ENCODE measurements at regions not wholly inside any gene's neighbourhood (a gene's known extent, or its start where the extent isn't known, plus 50 kb on each side); places are given as distances from the start of the nearest gene placed in this dataset.

DNA sequence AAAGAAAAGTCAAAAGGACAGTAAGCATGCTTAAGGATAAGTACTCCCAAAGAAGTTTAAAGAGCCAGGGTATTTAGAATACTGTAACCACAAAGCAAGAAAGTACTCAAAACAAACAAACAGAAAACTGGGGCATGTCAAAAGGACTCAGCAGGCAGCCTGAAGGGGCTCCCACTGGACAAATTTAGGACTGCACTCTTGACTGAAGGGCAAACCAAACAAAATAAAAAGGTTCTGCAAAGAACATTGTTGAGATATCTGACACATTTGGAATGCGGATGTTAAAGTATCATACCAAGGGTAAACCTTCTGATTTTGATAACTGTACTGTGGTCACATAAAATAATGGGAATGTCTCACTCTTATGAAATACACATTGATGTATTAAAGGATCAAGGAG, 157.4 kb downstream of the TNFSF13B start:
- H3K36me3 ChIP-seq (ENCODE audit: control insufficient read depth, insufficient read depth, low read length), result no peaks in the 10 kb centered on the region
- no peak for DNase-seq (ENCODE audit: low read depth)
- no peak overlapping the region for H3K4me3 ChIP-seq (ENCODE audit: low read depth, low read length)
- no peaks in the 10 kb centered on the region for H3K27me3 ChIP-seq (ENCODE audit: control insufficient read depth, insufficient read depth, low read length)
- TF ChIP-seq, protein P1, sequence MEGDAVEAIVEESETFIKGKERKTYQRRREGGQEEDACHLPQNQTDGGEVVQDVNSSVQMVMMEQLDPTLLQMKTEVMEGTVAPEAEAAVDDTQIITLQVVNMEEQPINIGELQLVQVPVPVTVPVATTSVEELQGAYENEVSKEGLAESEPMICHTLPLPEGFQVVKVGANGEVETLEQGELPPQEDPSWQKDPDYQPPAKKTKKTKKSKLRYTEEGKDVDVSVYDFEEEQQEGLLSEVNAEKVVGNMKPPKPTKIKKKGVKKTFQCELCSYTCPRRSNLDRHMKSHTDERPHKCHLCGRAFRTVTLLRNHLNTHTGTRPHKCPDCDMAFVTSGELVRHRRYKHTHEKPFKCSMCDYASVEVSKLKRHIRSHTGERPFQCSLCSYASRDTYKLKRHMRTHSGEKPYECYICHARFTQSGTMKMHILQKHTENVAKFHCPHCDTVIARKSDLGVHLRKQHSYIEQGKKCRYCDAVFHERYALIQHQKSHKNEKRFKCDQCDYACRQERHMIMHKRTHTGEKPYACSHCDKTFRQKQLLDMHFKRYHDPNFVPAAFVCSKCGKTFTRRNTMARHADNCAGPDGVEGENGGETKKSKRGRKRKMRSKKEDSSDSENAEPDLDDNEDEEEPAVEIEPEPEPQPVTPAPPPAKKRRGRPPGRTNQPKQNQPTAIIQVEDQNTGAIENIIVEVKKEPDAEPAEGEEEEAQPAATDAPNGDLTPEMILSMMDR (IDR thresholded peaks at IDR 0.05; ENCODE audit: insufficient read depth, low read length, poor library complexity, severe bottlenecking), result no peak

DNA sequence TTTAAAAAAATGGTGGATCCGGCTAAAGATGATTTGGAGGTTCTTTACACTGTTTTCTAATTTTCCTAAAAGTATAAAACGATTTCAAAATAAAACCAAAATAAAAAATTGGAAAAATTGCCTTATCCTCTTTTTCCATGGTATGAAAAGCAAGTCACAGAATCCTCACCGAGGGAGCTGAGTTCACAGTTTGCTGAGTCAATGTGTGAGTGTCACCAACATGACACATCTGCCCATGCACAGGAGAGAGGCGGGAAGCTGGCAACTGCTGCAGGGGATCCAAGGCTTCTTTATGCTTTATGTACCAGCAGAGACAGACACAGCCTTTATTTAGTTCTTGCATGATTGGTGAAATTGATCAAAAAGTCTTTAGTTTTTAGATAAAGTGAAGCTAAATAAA, 157.8 kb downstream of the TNFSF13B start:
- H3K4me3 ChIP-seq (ENCODE audit: low read depth, low read length), result no peak overlapping the region
- DNase-seq (ENCODE audit: low read depth), result no peak
- no peaks in the 10 kb centered on the region for H3K36me3 ChIP-seq (ENCODE audit: control insufficient read depth, insufficient read depth, low read length)
- no peaks in the 10 kb centered on the region for H3K27me3 ChIP-seq (ENCODE audit: control insufficient read depth, insufficient read depth, low read length)
- TF ChIP-seq, protein P1 (IDR thresholded peaks at IDR 0.05; ENCODE audit: insufficient read depth, low read length, poor library complexity, severe bottlenecking), result no peak

DNA sequence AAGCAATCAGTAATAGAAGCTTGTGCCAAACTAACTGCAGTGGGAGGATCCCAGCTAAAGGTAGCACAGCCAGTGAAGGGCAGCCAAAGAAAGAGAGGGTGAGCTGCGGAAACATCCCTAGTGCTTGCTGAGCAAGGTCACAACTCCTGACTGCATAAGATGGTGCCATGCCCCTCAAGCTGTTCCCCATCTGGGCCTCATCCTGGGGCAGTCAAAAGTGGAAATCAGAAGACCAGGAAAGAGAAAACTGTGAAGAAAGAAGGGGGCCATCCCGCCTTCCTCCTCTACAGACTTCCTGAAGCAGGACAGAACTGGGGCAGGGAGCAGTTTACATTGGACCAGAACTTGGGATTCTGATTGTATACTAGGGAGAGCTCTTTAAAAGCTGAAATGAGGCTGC, 159.2 kb downstream of the TNFSF13B start:
- TF ChIP-seq, protein P1 (IDR thresholded peaks at IDR 0.05; ENCODE audit: insufficient read depth, low read length, poor library complexity, severe bottlenecking), result no peak
- no peaks in the 10 kb centered on the region for H3K36me3 ChIP-seq (ENCODE audit: control insufficient read depth, insufficient read depth, low read length)
- no peaks in the 10 kb centered on the region for H3K27me3 ChIP-seq (ENCODE audit: control insufficient read depth, insufficient read depth, low read length)
- no peak overlapping the region for H3K4me3 ChIP-seq (ENCODE audit: low read depth, low read length)
- DNase-seq (ENCODE audit: low read depth), result no peak

DNA sequence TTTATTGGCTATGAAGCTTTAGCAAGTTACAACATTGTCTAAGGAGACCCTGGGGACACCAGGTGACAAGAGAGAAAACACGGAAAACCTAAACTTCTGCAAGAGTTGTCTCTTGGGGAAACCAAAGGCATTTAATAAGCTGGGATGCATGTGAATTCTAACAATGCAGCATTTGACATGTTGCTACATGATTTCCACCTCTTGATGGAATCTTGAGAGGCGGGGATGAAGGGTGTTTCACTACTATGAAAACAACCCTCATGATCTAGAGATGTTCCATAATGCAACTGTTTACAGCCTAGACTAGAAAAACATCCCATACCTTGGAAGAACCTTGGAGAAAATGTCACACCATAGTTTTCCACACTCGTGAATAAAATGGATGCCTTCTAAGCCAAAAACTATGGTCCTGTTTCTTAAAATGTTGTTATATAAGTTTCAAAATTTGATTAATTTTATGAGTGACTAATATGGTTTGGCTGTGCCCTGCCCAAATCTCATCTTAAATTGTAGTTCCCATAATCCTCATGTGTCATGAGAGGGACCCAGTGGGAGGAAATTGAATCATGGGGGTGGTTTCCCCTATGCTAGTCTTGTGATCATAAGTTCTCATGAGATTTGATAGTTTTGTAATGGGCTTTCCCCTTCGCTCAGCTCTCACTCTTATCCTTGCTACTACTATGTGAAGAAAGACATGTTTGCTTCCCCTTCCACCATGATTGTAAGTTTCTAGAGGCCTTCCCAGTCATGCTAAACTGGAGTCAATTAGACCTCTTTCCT, 164.6 kb downstream of the TNFSF13B start:
- TF ChIP-seq, protein P1 (IDR thresholded peaks at IDR 0.05; ENCODE audit: insufficient read depth, low read length, poor library complexity, severe bottlenecking), result no peak
- Histone ChIP-seq H3K36me3 (ENCODE audit: control insufficient read depth, insufficient read depth, low read length) (no peaks in the 10 kb centered on the region), H3K4me3 (ENCODE audit: low read depth, low read length) (no peak overlapping the region), H3K27me3 (ENCODE audit: control insufficient read depth, insufficient read depth, low read length) (no peaks in the 10 kb centered on the region)
- no peak for DNase-seq (ENCODE audit: low read depth)

DNA sequence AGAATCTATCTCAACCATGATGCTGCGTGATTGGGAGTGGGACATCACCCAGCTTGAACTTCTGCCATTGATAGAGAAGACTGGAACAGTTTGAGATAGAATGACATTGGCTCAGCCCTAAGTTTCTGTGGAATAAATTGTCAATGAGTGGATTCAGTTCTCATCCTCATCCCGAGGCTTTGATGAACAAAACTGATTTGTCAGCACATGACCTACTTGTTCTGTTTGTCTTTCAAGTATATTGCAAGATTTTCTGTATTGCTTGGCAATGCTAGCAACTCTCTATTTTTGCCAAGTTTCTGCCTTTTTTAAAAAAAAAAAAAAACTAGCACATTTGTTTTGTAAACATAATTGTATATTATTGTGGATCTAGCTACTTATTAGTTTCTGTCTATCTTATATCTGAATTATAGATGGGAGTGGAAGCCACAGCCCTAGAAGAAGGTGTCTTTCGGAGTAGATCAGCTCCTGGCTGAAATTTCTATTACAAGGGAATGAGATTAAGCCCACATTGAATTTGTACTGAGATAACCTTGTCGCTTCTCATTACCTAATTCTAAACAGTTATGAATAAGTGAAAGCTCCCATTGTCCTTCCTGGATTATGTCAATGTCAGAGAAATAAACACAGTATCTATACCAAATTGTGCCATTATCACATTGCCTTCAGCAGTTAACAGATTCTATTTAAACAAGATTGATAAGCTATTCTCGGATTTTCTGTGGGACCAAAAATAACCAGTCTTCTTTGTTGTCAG, 166.1 kb downstream of the TNFSF13B start:
- no peak overlapping the region for H3K4me3 ChIP-seq (ENCODE audit: low read depth, low read length)
- TF ChIP-seq, protein P1 (IDR thresholded peaks at IDR 0.05; ENCODE audit: insufficient read depth, low read length, poor library complexity, severe bottlenecking), result no peak
- H3K27me3 ChIP-seq (ENCODE audit: control insufficient read depth, insufficient read depth, low read length), result no peaks in the 10 kb centered on the region
- no peaks in the 10 kb centered on the region for H3K36me3 ChIP-seq (ENCODE audit: control insufficient read depth, insufficient read depth, low read length)
- DNase-seq (ENCODE audit: low read depth), result no peak
